Heart left ventricle (tissue), 16 donors: ENCODE measurements at regions not wholly inside any gene's neighbourhood (a gene's known extent, or its start where the extent isn't known, plus 50 kb on each side); places are given as distances from the start of the nearest gene placed in this dataset.

ENCODE experiments used
- ATAC-seq, 4 donors: fragments of 200-7000 bp; cut with Tn5 transposase; one replicate each; pipeline ENCODE4 v1.9.1; 2020 to 2022; ENCODE audit warnings: moderate library complexity in 4 of 4, mild to moderate bottlenecking in 3 of 4, moderate number of reproducible peaks in 1 of 4
- DNase-seq, 5 donors: peaks; one replicate each; pipeline ENCODE4 v3.0.0-alpha.2; 2020
- H3K27ac ChIP-seq, 12 donors: fragments of 200-600 bp; sonication (generic) in 4 of 12; one replicate each; pipeline versions ENCODE4 v1.5.0 to v1.8.0; 2016 to 2022; ENCODE audit warnings: mild to moderate bottlenecking in 2 of 12
- H3K27me3 ChIP-seq, 9 donors: fragments of 200-600 bp; sonication (generic) in 2 of 9; one replicate each; pipeline versions ENCODE4 v1.5.1 to v1.8.0; 2016 to 2022; ENCODE audit warnings: mild to moderate bottlenecking in 3 of 9
- H3K36me3 ChIP-seq, 9 donors: fragments of 200-600 bp; sonication (generic) in 2 of 9; one replicate each; pipeline versions ENCODE4 v1.5.0 to v1.8.0; 2018 to 2022; ENCODE audit warnings: mild to moderate bottlenecking in 2 of 9
- H3K4me1 ChIP-seq, 12 donors: fragments of 200-600 bp; sonication (generic) in 4 of 12; one replicate each; pipeline versions ENCODE4 v1.5.0 to v1.8.0; 2016 to 2022; ENCODE audit warnings: mild to moderate bottlenecking in 3 of 12
- H3K4me3 ChIP-seq, 12 donors: fragments of 200-600 bp; sonication (generic) in 4 of 12; one replicate each; pipeline versions ENCODE4 v1.5.0 to v1.8.0; 2017 to 2022; ENCODE audit warnings: mild to moderate bottlenecking in 9 of 12, moderate library complexity in 4 of 12
- H3K9me3 ChIP-seq, 12 donors: fragments of 200-600 bp; sonication (generic) in 4 of 12; one replicate each; pipeline versions ENCODE4 v1.5.0 to v1.8.0; 2016 to 2022; ENCODE audit warnings: mild to moderate bottlenecking in 1 of 12
- POLR2A ChIP-seq, 2 donors: fragments of 450-650 bp; IDR thresholded peaks; one replicate each; pipeline ENCODE4 v1.6.1; 2017; ENCODE audit warnings: antibody characterized with exemption in 2 of 2, mild to moderate bottlenecking in 2 of 2, moderate library complexity in 2 of 2
- WGBS, 4 donors: extraction: QIAGEN DNeasy Blood & Tissue Kit in 2 of 4; methylation state at CpG; one replicate each; pipeline versions ENCODE4 v1.1.5 to v1.1.7; 2013 to 2018; 5-methylcytosine and 5-hydroxymethylcytosine counted together
- intact Hi-C, 10 donors: fragments of 100-400 bp; cut with DNase I; formaldehyde crosslinking; loops; one replicate each; pipeline versions ENCODE4 v1.11.1 to v1.14.2; 2022
- TF ChIP-seq, protein P1 (sequence below), 12 donors: fragments of 200-600 bp; sonication (generic) in 4 of 12; IDR thresholded peaks; one replicate each; pipeline versions ENCODE4 v1.5.0 to v1.8.0; 2018 to 2022; ENCODE audit warnings: antibody characterized with exemption in 12 of 12, mild to moderate bottlenecking in 5 of 12
- donor health status: ischemic (EF 13 %, LVEDD 7.1; RV severe dilation, severe dysfunction).
- donor health status: healthy with polysubstance abuse.
- donor health status: DM: no; HTN: yes; CAD: no.
- donor health status: DM: no; HTN: no; CAD: no.
- donor health status: ischemic (EF 25% LVEDD 6.9; RV normal size, moderate dysfunction).
- donor health status: ischemic (EF 25% LVEDD 5.7; RV mildly dilated, moderate dysfunction).
- donor health status: healthy.
- donor health status: DM: yes; HTN: yes; CAD: no.
- donor health status: ischemic (EF 35%, LVEDD 5.7; RV mildly dilated, moderate dysfunction).
- donor health status: nonischemic (EF 11% LVEDD 7.7; RV severe dilation, severe dysfunction).
- donor health status: DM: yes; HTN: yes; CAD: no.
- donor health status: PGD.
- donor health status: ischemic (EF 29% LVEDD 5.4; RV normal size, mild dysfunction).
- donor health status: nonischemic (EF 23%, LVEDD 6.1; RV moderate dilation, normal function).

DNA sequence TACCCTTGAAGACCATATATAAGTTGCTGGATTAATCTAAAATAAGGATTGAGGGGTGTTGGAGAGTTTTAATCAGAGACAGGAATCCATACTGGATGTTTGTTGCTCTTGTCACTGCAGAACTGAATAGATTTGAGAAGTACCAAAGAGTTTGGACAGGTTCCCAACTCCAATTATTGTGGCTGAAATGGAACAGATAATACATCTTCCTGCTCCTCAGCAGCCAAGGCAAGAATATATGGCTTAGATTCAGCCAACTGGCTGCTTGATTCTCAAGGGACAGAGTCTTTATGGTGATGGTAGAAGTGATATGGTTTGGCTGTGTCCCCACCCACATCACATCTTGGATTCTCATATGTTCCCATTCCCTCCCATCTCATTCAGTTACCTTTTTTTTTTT is 97.0 kb upstream of the PDHA2 start:
- Histone ChIP-seq H3K9me3 (peaks cover 0 to 12% (median 0%) of the 10 kb centered on the region in 12 donors), H3K36me3 (no peaks in the 10 kb centered on the region), H3K4me3 (no peak overlapping the region), H3K4me1 (no peaks in the 10 kb centered on the region), H3K27ac (no peak overlapping the region), H3K27me3 (no peaks in the 10 kb centered on the region)
- intact Hi-C loops = no loop called here
- ATAC-seq (no peak), DNase-seq (no peak)
- TF ChIP-seq POLR2A (IDR thresholded peaks at IDR 0.05) = no peak
- TF ChIP-seq, protein P1, sequence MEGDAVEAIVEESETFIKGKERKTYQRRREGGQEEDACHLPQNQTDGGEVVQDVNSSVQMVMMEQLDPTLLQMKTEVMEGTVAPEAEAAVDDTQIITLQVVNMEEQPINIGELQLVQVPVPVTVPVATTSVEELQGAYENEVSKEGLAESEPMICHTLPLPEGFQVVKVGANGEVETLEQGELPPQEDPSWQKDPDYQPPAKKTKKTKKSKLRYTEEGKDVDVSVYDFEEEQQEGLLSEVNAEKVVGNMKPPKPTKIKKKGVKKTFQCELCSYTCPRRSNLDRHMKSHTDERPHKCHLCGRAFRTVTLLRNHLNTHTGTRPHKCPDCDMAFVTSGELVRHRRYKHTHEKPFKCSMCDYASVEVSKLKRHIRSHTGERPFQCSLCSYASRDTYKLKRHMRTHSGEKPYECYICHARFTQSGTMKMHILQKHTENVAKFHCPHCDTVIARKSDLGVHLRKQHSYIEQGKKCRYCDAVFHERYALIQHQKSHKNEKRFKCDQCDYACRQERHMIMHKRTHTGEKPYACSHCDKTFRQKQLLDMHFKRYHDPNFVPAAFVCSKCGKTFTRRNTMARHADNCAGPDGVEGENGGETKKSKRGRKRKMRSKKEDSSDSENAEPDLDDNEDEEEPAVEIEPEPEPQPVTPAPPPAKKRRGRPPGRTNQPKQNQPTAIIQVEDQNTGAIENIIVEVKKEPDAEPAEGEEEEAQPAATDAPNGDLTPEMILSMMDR (IDR thresholded peaks at IDR 0.05) = no peak

DNA sequence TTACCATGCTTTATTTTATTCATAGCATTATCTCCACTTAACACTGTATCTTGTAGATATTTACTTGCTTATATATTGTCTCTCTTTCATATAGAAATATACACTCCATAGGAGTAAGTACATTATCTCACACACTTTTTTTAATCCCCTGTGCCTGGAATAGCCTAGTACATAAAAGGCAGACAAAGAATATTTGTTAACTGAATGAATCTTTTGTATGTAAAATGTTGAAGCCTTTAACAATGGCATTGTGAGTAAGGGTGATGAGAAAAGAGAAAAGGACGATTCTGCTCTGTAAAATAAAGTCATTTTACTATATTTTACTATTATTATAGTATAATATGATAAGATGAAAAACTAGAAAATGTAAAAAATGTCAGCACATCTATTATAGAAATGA is 97.7 kb upstream of the PDHA2 start:
- ATAC-seq = no peak
- H3K9me3 ChIP-seq = peaks cover 0 to 12% (median 0%) of the 10 kb centered on the region in 12 donors
- no peak overlapping the region for H3K27ac ChIP-seq
- no peaks in the 10 kb centered on the region for H3K4me1 ChIP-seq
- 67 to 76% (median 71%) methylated on average over 1 of the region's 1 CpG for WGBS, 4 donors
- no peaks in the 10 kb centered on the region for H3K27me3 ChIP-seq
- no peak overlapping the region for H3K4me3 ChIP-seq
- no peak for TF ChIP-seq POLR2A (IDR thresholded peaks at IDR 0.05)
- TF ChIP-seq, protein P1 (IDR thresholded peaks at IDR 0.05) = no peak
- no peak for DNase-seq
- intact Hi-C loops = no loop called here
- no peaks in the 10 kb centered on the region for H3K36me3 ChIP-seq

DNA sequence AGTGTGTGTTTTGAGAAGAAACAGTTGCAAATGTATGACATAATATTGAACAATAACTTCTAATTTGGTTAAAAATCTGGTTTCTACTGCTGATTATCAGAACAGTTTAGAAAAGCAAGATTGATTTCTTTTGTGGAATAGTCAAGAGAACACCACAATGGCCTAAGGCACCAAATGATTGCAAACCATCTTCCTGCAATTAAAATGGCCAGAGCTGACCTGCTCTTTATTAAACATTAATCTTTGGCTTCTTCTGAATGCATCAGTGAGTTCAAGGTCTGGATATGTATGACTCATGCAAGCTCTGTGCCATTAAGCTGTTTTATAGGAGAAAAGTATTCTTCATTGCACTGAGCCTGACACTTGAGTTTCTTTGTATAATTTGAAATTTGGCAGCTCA is 107.8 kb upstream of the PDHA2 start:
- no peaks in the 10 kb centered on the region for H3K36me3 ChIP-seq
- intact Hi-C loops = no loop called here
- no peak overlapping the region for H3K4me3 ChIP-seq
- no peaks in the 10 kb centered on the region for H3K4me1 ChIP-seq
- ATAC-seq (no peak), DNase-seq (no peak)
- H3K27me3 ChIP-seq = no peaks in the 10 kb centered on the region
- TF ChIP-seq, protein P1 (IDR thresholded peaks at IDR 0.05) = no peak
- TF ChIP-seq POLR2A (IDR thresholded peaks at IDR 0.05) = no peak
- no peak overlapping the region for H3K27ac ChIP-seq
- peaks cover 0 to 4% (median 0%) of the 10 kb centered on the region in 12 donors for H3K9me3 ChIP-seq

DNA sequence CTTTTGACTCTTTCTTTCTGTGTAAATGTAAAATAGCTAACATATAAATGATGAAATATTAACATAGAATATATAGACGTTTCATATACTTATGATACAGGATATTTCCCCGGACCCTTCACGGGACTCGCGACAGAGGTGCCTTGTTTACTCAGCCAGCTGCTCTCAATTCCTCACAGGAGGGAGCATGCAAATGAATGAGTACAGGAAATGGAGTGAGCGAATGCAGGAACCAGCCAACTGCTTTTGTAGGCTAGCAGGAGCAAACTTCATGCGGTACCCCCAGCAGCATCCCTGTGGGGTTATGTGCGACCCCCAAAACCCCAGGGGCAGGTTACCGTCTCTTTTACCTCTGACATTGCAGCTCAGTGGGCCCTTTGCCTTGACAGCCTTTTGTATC is 110.3 kb upstream of the PDHA2 start:
- TF ChIP-seq, protein P1 (IDR thresholded peaks at IDR 0.05) = no peak
- TF ChIP-seq POLR2A (IDR thresholded peaks at IDR 0.05) = no peak
- 69 to 78% (median 71%) methylated on average over 9 of the region's 9 CpGs for WGBS, 4 donors
- no peak overlapping the region for H3K4me3 ChIP-seq

More for the DNA sequence above, 110.3 kb upstream of the PDHA2 start:
- no peaks in the 10 kb centered on the region for H3K36me3 ChIP-seq
- no peaks in the 10 kb centered on the region for H3K4me1 ChIP-seq
- no peaks in the 10 kb centered on the region for H3K9me3 ChIP-seq
- H3K27me3 ChIP-seq = no peaks in the 10 kb centered on the region
- no peak overlapping the region for H3K27ac ChIP-seq
- no peak for DNase-seq
- intact Hi-C loops = no loop called here
- no peak for ATAC-seq
